ENCODE measurements at regions not wholly inside any gene's neighbourhood (a gene's known extent, or its start where the extent isn't known, plus 50 kb on each side); places are given as distances from the start of the nearest gene placed in this dataset.
A peak's percentile ranks its signal among the peaks of the same experiment; 100 is the strongest.

DNA sequence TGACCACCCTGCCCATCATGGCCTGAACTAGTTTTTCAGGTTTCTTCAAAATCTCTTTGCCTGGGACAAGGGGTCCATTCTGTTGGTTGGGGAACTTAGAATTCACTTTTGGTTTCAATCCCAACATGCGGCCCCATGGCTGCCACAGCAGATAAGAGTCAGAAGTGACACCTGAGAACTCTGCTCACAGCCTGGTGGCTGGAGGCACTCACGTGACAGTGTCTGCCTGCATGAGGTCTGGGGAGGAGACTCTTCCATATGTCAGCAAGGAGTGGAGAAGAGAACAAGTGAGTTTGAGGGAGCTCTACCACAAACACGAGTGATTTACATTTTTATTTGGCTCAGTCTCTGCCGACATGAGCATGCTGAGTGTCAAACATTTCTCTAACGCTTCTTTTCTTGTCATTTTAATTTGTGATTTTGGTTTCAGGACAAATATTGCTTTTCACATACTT is 370.4 kb downstream of the TNS3 start:
- Histone ChIP-seq H3K9ac (ENCODE audit: control insufficient read depth, insufficient read depth, low read length) (no peak overlapping the region), H2AFZ (ENCODE audit: control insufficient read depth, low read depth, low read length) (no peak overlapping the region), H4K20me1 (ENCODE audit: control insufficient read depth, insufficient read depth) (no peaks in the 10 kb centered on the region), H3K27me3 (replicated peaks in 1 of 2; ENCODE audit: control insufficient read depth in 2 of 2, insufficient read depth in 2 of 2, low read length in 1 of 2) (no peaks in the 10 kb centered on the region; a peak in 1 of 4 replicates), H3K4me2 (ENCODE audit: control insufficient read depth, insufficient read depth) (no peak overlapping the region), H3K4me3 (no peak overlapping the region), H3K9me3 (replicated peaks; ENCODE audit: control insufficient read depth, insufficient read depth, low read length) (no peaks in the 10 kb centered on the region), H3K27ac (ENCODE audit: control insufficient read depth, insufficient read depth) (no peak overlapping the region), H3K36me3 (ENCODE audit: control insufficient read depth in 2 of 2, insufficient read depth in 2 of 2, low read length in 1 of 2) (no peaks in the 10 kb centered on the region), H3K79me2 (ENCODE audit: control insufficient read depth, insufficient read depth, low read length) (no peaks in the 10 kb centered on the region), H3K4me1 (ENCODE audit: control insufficient read depth, insufficient read depth, low read length) (no peaks in the 10 kb centered on the region)
- TF ChIP-seq KDM1A (IDR thresholded peaks at IDR 0.05; ENCODE audit: borderline replicate concordance), result no peak
- peak in 1 of 2 experiments; percentile 63; a peak in 2 of 4 replicates for TF ChIP-seq BHLHE40 (IDR thresholded peaks at IDR 0.05; ENCODE audit: borderline replicate concordance in 1 of 2, low read depth in 2 of 2, low read length in 1 of 2)
- no peak for TF ChIP-seq NR2C1 (IDR thresholded peaks at IDR 0.05)
- no peak for TF ChIP-seq HCFC1 (IDR thresholded peaks at IDR 0.05; ENCODE audit: low read length)
- peak; percentile 38; the same call in 1 of the 2 replicates for TF ChIP-seq RAD51 (IDR thresholded peaks at IDR 0.05)
- no peak for TF ChIP-seq RAD21 (IDR thresholded peaks at IDR 0.05; ENCODE audit: insufficient read depth, low read depth, low read length)
- TF ChIP-seq, protein P1, sequence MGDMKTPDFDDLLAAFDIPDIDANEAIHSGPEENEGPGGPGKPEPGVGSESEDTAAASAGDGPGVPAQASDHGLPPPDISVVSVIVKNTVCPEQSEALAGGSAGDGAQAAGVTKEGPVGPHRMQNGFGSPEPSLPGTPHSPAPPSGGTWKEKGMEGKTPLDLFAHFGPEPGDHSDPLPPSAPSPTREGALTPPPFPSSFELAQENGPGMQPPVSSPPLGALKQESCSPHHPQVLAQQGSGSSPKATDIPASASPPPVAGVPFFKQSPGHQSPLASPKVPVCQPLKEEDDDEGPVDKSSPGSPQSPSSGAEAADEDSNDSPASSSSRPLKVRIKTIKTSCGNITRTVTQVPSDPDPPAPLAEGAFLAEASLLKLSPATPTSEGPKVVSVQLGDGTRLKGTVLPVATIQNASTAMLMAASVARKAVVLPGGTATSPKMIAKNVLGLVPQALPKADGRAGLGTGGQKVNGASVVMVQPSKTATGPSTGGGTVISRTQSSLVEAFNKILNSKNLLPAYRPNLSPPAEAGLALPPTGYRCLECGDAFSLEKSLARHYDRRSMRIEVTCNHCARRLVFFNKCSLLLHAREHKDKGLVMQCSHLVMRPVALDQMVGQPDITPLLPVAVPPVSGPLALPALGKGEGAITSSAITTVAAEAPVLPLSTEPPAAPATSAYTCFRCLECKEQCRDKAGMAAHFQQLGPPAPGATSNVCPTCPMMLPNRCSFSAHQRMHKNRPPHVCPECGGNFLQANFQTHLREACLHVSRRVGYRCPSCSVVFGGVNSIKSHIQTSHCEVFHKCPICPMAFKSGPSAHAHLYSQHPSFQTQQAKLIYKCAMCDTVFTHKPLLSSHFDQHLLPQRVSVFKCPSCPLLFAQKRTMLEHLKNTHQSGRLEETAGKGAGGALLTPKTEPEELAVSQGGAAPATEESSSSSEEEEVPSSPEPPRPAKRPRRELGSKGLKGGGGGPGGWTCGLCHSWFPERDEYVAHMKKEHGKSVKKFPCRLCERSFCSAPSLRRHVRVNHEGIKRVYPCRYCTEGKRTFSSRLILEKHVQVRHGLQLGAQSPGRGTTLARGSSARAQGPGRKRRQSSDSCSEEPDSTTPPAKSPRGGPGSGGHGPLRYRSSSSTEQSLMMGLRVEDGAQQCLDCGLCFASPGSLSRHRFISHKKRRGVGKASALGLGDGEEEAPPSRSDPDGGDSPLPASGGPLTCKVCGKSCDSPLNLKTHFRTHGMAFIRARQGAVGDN (IDR thresholded peaks at IDR 0.05), result peak; percentile 38; the same call in 1 of the 2 replicates
- TF ChIP-seq, protein P2, sequence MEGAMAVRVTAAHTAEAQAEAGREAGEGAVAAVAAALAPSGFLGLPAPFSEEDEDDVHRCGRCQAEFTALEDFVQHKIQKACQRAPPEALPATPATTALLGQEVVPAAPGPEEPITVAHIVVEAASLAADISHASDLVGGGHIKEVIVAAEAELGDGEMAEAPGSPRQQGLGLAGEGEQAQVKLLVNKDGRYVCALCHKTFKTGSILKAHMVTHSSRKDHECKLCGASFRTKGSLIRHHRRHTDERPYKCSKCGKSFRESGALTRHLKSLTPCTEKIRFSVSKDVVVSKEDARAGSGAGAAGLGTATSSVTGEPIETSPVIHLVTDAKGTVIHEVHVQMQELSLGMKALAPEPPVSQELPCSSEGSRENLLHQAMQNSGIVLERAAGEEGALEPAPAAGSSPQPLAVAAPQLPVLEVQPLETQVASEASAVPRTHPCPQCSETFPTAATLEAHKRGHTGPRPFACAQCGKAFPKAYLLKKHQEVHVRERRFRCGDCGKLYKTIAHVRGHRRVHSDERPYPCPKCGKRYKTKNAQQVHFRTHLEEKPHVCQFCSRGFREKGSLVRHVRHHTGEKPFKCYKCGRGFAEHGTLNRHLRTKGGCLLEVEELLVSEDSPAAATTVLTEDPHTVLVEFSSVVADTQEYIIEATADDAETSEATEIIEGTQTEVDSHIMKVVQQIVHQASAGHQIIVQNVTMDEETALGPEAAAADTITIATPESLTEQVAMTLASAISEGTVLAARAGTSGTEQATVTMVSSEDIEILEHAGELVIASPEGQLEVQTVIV (IDR thresholded peaks at IDR 0.05; ENCODE audit: borderline replicate concordance, partially characterized antibody), result no peak
- RAD21 ChIA-PET (ENCODE audit: unreplicated experiment), result no interaction called here
- CTCF ChIA-PET, result interaction anchor here (0.7 to 0.9 kb wide), 2 partner anchors 7 to 630 kb away, joined by 3 read pairs; no protein-coding TSS in a partner anchor
- no TSS peak for BruUV-seq (replicated peaks)
- in situ Hi-C loops (cut with MboI) (no loop called here), intact Hi-C loops (cut with micrococcal nuclease; ENCODE audit: unreplicated experiment) (no loop called here)
- 15% methylated on average over 5 of the region's 5 CpGs for WGBS (ENCODE audit: insufficient coverage, insufficient replicate concordance, low lambda C conversion rate, missing lambda C conversion rate)
- DNase-seq (ENCODE audit: low read depth, low spot score), result no peak
- POLR2A ChIA-PET, result no interaction called here
- FAIRE-seq, result no peak
- ATAC-seq, result peak; percentile 50
- SMC1A ChIA-PET (ENCODE audit: uncharacterized antibody, unreplicated experiment), result interaction anchor here (0.5 to 0.6 kb wide), 2 partner anchors 55 to 299 kb away, joined by 3 read pairs; no protein-coding TSS in a partner anchor
